NCI-H82 (cell line): ENCODE measurements at regions not wholly inside any gene's neighbourhood (a gene's known extent, or its start where the extent isn't known, plus 50 kb on each side); places are given as distances from the start of the nearest gene placed in this dataset.

Experiments
- DNase-seq: peaks from one replicate; lab custom pipeline; 2025; lab: John Stamatoyannopoulos, UW

GRCh38 chr3:181764544-181764943 lies 52.8 kb downstream of the SOX2 start:
- DNase-seq, result no peak

GRCh38 chr3:181770296-181770695 lies 58.6 kb downstream of the SOX2 start:
- DNase-seq, result no peak

GRCh38 chr3:181771120-181771519 lies 59.4 kb downstream of the SOX2 start:
- no peak for DNase-seq

DNA sequence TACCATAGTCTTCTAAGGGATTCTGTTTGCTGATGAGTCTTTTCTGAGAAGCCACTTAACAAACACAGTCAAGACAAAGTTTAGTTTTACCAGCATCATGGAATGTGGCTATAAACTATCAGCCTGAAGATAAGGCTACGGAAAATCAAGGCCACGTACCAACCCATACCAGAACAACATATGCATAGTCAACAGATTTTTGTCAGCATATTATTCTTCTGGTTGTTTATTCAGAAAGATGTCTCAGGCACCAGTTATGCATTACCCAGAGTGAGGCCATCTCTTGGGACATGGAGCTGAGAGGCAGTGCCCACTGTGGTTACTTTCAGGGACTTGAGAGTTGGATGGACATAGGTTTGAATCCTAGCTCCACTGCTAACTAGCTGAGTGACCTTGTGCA lies 60.4 kb downstream of the SOX2 start:
- DNase-seq, result no peak

GRCh38 chr3:181773921-181774320 lies 62.2 kb downstream of the SOX2 start:
- DNase-seq, result no peak

DNA sequence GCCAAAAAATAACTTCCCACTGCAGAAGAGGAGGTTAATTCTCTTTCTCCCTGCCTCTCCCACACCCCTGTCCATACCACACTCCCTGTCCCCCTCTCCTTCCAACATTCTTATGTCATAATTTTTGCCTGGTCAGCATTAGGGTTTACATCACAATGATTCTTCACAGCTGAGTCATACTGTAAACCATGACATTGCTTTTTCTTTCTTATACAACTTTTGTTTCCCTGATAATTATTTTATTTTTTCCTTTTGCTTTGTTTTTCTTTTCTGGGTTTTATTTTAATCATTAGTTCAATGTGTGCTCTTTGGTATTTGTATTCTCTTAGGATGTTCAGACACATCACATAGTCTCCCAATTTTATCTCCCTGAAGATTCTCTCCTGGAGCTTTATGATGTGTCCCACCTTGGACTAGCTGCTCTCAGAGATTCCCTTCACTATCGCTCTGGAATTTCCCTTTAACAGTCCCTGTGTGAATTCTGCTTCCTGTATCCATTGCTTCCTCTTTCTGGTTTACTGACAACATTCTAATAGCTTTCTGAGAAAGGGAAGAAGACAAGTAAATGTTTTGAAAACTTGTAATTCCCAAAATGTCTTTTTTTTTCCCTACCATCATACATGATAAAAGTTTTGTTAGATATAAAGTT lies 70.7 kb downstream of the SOX2 start:
- no peak for DNase-seq

DNA sequence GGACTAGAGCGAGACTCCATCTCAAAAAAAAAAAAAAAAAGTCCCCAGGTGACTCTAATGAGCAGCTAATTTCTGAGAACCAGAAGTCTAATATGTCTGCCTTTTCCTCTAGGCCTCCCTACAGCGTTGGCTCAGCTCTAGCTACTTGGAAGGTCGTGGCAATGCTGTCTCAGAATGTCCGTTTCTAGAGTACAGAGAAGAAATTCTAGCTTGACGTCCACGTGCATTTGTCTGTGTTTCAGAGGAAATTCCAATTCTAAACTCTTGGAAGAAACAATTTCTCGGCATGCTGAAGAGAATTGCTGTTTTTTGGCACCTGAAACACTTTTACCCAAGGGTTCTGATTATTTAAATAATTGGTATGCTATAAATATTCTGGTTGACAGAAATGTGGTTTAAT lies 78.8 kb downstream of the SOX2 start:
- DNase-seq, result no peak

- no peak for DNase-seq
These were observed 79.6 kb downstream of the SOX2 start for GRCh38 chr3:181791056-181791955.

GRCh38 chr3:181793006-181793405 lies 81.3 kb downstream of the SOX2 start:
- DNase-seq, result no peak

DNA sequence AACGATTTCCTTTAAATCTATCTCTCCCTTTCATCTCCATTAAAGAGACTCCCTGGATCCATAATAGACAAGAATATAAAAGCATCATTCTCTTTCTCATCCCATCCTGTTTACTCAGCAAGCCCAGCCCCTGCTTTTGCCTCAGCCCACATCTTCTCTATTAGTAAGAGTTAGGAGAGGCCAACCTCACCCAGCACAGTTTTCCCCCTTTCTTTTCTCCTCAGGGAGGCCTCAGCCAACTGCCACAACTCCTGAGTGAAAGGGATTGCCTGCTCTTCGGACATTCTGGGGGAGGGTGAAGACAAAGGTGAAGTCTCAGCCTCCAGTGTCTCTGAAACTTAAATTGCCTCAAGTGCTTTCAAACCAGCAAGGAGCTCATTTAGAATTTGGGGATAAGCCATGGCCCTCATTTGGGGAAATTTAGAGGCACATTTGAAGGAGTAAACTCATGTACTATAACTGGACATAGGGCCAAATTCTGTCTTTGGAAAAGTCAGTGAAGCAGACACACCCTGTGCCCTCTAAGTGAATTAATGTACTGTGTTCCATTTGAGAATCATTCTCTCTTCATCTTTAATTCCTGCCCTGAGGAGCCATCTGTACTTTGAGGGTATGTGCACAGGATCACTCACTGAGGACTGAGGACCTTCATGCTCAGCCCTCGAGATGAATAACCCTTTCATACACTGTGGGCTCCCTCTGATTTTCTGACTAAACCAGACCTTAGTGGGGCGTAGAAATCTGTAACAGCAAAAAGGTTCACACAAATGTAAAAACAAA lies 82.5 kb downstream of the SOX2 start:
- peak; percentile 6 for DNase-seq

DNA sequence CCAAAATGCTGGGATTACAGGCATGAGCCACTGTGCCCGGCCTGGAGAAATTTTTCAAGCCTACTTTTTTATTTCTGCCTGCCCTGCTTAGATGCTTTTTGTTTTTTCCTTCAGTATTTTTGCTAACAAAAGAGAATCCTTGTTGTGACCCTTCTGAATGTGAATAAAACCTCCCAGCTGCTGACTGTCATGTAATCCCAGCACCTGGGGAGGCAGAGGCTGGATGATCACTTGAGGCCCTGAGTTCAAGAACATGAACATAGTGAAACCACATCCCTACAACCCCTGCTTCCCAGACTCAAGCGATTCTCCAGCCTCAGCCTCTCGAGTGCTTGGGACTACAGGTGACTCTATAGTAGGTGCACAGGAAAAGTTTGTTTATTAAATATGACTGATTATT lies 84.9 kb downstream of the SOX2 start:
- no peak for DNase-seq

DNA sequence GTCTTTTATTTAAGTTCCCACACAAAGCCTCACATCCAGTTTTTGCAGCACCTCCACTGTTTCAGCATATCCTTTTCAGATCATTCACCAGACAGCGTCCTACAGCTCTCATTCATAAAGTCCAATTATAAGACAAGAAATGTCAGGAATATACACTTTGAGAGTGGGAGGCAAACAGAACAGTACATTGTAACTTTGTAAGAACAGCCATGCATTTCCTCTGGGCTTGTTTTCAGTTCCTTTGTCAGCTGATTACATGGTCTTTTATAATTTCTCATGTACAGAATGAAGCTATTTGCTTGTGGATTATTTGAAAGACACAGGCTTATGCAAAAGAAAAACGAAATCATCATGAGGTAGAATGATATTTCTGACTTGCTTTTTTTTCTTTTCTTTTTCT lies 85.7 kb downstream of the SOX2 start:
- DNase-seq, result no peak

DNA sequence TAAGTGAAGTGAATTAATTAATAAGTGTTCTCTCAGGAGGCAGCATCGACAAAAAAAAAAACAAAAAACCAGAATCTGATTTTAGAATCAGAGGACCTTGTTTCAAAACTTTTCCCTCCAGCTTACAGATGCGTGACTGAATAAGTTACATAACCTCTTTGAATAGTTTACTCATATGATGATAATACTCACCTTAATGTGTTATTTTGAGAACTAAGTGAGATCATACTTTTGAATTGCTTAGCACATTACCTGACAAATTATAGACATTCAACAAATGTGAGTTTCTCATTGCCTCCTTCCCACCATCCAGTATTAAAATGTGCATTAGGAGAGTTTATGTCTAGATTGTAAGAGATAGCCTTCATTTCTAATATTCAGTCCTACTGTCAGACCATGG lies 94.0 kb downstream of the SOX2 start:
- DNase-seq, result no peak

DNA sequence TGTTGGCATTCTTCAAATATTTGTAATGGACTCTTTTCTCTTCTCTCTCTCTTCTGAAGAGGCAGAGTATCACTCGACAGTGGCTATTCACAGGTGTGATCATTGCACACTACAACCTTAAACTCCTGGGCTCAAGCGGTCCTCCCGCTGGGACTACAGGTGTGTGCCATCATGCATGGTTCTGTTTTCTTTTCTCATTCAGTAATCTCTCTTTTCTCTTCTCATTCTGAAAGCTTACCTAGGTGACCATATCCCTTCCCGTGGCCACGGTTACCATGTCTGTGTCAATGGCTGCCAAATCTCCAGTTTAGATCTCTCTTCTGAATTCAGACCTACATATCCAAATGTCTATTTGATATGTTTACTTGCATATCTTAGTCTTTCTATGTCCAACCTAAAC lies 96.3 kb downstream of the SOX2 start:
- no peak for DNase-seq

- no peak for DNase-seq
These were observed 112.0 kb downstream of the SOX2 start for GRCh38 chr3:181823716-181824115.

GRCh38 chr3:181824961-181825360 lies 113.2 kb downstream of the SOX2 start:
- no peak for DNase-seq

- DNase-seq, result no peak
These were observed 127.6 kb downstream of the SOX2 start for GRCh38 chr3:181839039-181839915.

GRCh38 chr3:181839916-181840297 lies 128.2 kb downstream of the SOX2 start:
- DNase-seq, result no peak

DNA sequence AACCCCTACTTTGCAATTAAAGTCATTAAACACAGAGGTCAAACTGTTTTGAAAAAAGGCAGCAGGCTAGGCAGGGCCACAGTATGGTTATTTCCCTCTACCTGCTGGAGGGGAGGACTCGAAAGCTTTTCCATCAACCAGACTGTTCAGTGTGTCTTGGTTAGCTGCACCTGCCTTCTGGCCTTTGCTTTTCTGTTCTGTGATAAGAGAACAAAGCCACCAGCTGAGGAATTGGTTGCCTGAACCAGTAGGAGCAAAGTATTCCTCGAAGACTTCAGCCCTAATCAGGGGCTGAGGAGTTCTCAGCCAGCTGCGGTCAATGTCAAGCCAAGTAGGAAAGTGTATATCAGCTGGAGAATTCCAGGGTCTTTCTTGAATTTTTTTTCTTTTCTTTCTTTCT lies 132.5 kb downstream of the SOX2 start:
- no peak for DNase-seq

GRCh38 chr3:181847276-181847675 lies 135.6 kb downstream of the SOX2 start:
- DNase-seq, result no peak

GRCh38 chr3:181851063-181851462 lies 139.3 kb downstream of the SOX2 start:
- no peak for DNase-seq

DNA sequence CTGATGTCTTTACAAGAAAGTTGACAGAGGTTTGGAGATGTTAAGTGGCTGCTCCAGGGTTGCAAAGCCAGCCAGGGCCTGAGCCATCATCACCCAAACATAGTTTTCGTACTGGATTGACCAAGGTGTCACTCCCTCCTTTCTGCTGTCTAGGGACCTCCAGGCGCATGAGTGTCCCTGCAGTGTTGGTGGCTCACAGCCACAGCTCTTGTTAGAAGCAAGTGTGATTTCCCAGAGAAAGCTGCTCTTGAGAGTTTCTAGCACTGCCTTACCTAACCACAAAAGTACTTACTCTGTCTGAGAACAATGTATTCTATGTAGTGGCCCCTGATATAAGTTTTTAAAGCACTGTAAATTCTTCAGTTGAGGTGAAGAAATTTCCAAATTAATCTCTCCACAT lies 144.1 kb downstream of the SOX2 start:
- no peak for DNase-seq
